BJ (cell line): ENCODE measurements at regions not wholly inside any gene's neighbourhood (a gene's known extent, or its start where the extent isn't known, plus 50 kb on each side); places are given as distances from the start of the nearest gene placed in this dataset.
"Not testable (repeated sequence)": the region's sequence is repeated elsewhere in the genome, so short reads cannot be mapped to it uniquely, and the experiment has no call there.

ENCODE experiments used
- CTCF ChIA-PET: fragments of 350-600 bp; formaldehyde crosslinking; extraction: SDS; loops from one replicate; lab custom pipeline; 2021; ENCODE audit warnings: antibody characterized with exemption, inconsistent platforms; lab: Yijun Ruan, JAX
- POLR2A ChIA-PET: fragments of 300-600 bp; sonication (Branson Sonifier 250); formaldehyde crosslinking; extraction: SDS; loops from one replicate; lab custom pipeline; 2021; ENCODE audit warnings: antibody characterized with exemption; lab: Charles Lee
- DNase-seq: peaks from one replicate; pipeline ENCODE4 v3.0.0-alpha.2; 2011; ENCODE audit warnings: low read depth
- H3K27me3 ChIP-seq: 2 replicates; pipeline ENCODE4 v1.6.0; 2011; ENCODE audit warnings: low read length; ENCODE audit not compliant: control insufficient read depth, insufficient read depth
- H3K36me3 ChIP-seq: 2 replicates; pipeline ENCODE4 v1.5.1; 2011; ENCODE audit warnings: low read length; ENCODE audit not compliant: control insufficient read depth, insufficient read depth
- H3K4me3 ChIP-seq: 2 replicates; pipeline ENCODE4 v1.5.1; 2011; ENCODE audit warnings: low read depth, mild to moderate bottlenecking, control low read depth, low read length
- TF ChIP-seq, protein P1 (sequence below): IDR thresholded peaks from 2 replicates; pipeline ENCODE4 v1.5.1; 2011; ENCODE audit warnings: low read depth, mild to moderate bottlenecking, control low read depth, inconsistent platforms, low read length, moderate library complexity; ENCODE audit not compliant: insufficient read depth

DNA sequence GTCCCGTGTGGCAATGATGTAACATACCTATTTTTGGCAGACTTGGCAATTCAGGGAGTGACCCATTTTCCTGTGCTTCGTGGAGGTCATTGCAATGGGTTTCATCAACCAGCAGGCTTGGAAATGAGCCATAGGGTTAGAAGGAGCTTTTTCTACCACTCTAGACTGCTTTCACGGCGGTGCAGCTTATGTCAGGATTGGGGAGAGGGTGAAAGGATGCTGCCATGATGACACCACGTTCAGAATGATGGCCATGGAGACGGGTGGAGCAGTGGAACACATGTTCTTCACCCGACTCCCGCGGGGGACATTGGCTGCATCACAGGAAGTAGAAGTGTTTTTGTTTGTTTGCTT is 220.2 kb downstream of the EMX2 start:
- no peaks in the 10 kb centered on the region for H3K27me3 ChIP-seq
- H3K4me3 ChIP-seq: no peak overlapping the region
- ChIA-PET POLR2A (no interaction called here), CTCF (interaction anchor here (1.3 to 2.3 kb wide), 2 partner anchors 226 to 478 kb away, joined by 3 to 5 read pairs; no protein-coding TSS in a partner anchor)
- DNase-seq: no peak
- TF ChIP-seq, protein P1, sequence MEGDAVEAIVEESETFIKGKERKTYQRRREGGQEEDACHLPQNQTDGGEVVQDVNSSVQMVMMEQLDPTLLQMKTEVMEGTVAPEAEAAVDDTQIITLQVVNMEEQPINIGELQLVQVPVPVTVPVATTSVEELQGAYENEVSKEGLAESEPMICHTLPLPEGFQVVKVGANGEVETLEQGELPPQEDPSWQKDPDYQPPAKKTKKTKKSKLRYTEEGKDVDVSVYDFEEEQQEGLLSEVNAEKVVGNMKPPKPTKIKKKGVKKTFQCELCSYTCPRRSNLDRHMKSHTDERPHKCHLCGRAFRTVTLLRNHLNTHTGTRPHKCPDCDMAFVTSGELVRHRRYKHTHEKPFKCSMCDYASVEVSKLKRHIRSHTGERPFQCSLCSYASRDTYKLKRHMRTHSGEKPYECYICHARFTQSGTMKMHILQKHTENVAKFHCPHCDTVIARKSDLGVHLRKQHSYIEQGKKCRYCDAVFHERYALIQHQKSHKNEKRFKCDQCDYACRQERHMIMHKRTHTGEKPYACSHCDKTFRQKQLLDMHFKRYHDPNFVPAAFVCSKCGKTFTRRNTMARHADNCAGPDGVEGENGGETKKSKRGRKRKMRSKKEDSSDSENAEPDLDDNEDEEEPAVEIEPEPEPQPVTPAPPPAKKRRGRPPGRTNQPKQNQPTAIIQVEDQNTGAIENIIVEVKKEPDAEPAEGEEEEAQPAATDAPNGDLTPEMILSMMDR: no peak
- H3K36me3 ChIP-seq: no peaks in the 10 kb centered on the region

DNA sequence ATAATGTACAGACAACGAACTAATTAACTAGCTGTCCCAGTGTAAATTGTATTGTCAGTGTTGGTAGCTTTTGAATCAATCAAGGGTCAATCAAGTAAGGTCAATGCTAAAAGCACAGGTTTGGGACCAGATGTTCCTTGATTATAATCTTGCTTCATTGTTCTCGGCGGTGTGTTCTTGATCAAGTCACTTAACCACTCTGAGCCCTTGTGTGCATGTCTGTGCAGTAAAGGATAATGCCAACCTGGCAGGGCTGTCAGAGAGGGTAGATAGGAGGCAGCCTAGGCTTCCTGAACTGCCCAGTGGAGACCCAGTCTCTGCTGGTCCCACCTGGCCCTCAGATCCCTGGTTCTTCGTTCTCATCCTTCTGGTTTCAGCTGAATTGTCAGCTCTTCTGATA is 221.0 kb downstream of the EMX2 start:
- no peak for DNase-seq
- ChIA-PET CTCF (interaction anchor here (1.0 to 2.3 kb wide), 2 partner anchors 12 to 477 kb away, joined by 3 to 5 read pairs; no protein-coding TSS in a partner anchor), POLR2A (no interaction called here)
- Histone ChIP-seq H3K27me3 (no peaks in the 10 kb centered on the region), H3K4me3 (no peak overlapping the region), H3K36me3 (no peaks in the 10 kb centered on the region)
- TF ChIP-seq, protein P1: no peak

DNA sequence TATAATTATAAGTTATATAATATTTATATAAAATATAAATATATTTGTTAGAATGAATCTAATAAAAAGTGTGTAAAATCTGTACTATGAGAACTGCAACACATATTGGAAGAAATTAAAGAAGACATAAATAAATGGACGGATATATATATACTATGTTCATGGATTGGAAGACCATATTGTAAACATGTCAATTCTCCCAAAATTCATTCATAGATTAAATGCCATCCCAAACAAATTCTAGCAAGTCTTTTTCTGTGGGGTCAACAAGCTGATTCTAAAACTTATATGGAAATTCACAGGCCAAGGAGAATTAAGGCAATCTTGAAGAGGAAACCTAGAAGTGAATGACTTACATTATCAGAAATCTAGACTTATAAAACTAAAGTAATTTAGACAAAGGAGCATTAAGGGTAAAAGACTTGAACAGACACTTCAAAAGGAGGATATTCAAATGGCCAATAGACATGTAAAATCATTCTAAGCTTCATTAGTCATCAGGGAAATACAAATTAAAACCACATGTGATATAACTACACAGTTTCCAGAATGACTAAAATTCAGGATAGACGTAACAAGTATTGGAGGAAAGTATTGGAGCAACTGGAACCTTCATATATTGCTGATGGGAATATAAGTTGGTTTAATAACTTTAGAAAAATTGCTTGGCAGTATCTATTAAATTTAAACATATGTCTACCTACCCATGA is 225.9 kb downstream of the EMX2 start:
- Histone ChIP-seq H3K36me3 (no peaks in the 10 kb centered on the region), H3K4me3 (no peak overlapping the region), H3K27me3 (no peaks in the 10 kb centered on the region)
- no peak for DNase-seq
- POLR2A ChIA-PET: interaction anchor here (0.6 kb wide), 1 partner anchor 518 kb away, joined by 3 read pairs; no protein-coding TSS in a partner anchor
- TF ChIP-seq, protein P1: no peak
- CTCF ChIA-PET: interaction anchor here (2.2 kb wide), 1 partner anchor 12 kb away, joined by 7 read pairs; no protein-coding TSS in a partner anchor

DNA sequence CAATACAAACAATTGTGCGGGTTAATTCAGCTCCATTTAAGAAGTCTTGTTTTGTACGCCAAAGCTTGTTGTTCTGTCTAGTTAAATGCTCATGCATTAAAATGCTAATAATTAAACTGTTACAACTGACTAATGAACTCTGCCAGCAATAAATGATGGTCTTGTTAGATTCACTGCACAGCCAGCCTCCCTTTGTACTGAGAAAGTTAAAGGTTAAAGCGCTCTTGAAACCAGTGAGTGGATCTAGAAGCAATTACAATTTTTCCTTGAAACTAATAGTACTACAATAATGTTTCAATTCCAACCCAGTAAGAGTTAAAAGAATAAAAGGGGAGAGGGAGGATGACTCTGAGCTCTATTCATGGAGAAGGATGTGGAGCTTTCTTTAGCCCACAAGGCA is 233.0 kb downstream of the EMX2 start:
- no peak for DNase-seq
- TF ChIP-seq, protein P1: no peak
- no peak overlapping the region for H3K4me3 ChIP-seq
- POLR2A ChIA-PET: no interaction called here
- H3K27me3 ChIP-seq: no peaks in the 10 kb centered on the region
- no peaks in the 10 kb centered on the region for H3K36me3 ChIP-seq
- CTCF ChIA-PET: interaction anchor here (1.0 kb wide), 1 partner anchor 12 kb away, joined by 3 read pairs; no protein-coding TSS in a partner anchor

DNA sequence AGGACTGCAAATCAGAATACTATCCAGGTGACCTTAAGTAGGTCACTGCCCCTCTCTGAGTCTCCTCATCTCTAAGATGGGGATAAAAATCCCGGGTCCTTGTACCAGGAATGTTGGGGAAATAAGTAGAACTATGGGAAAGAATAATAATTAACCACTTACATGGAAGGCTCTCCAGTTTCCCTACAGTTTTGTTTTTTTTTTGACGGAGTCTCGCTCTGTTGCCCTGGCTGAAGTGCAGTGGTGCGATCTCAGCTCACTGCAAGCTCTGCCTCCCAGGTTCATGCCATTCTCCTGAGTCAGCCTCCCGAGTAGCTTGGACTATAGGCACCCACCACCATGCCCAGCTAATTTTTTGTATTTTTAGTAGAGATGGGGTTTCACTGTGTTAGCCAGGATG is 234.7 kb downstream of the EMX2 start:
- POLR2A ChIA-PET, CTCF ChIA-PET: not testable (repeated sequence)

More for the DNA sequence above, 234.7 kb downstream of the EMX2 start:
- H3K4me3 ChIP-seq, H3K27me3 ChIP-seq, DNase-seq, H3K36me3 ChIP-seq: not testable (repeated sequence)
